GM18498 (cell line): ENCODE measurements at regions not wholly inside any gene's neighbourhood (a gene's known extent, or its start where the extent isn't known, plus 50 kb on each side); places are given as distances from the start of the nearest gene placed in this dataset.

ENCODE experiments used
- ATAC-seq: cut with Tn5 transposase; IDR thresholded peaks from one replicate; pipeline ENCODE4 v1.9.1; 2021; ENCODE audit warnings: mild to moderate bottlenecking, moderate library complexity; ENCODE audit not compliant: unreplicated experiment

GRCh38 chr1:98088381-98088780 lies 167.5 kb upstream of the DPYD start:
- no peak for ATAC-seq

GRCh38 chr1:98086796-98087441 lies 166.1 kb upstream of the DPYD start:
- no peak for ATAC-seq

- no peak for ATAC-seq
Observed at GRCh38 chr1:98086156-98086555, 165.3 kb upstream of the DPYD start.

GRCh38 chr1:98084188-98084587 lies 163.4 kb upstream of the DPYD start:
- ATAC-seq = no peak

GRCh38 chr1:98081944-98082343 lies 161.1 kb upstream of the DPYD start:
- ATAC-seq = no peak

- ATAC-seq = no peak
Observed at GRCh38 chr1:98078596-98078995, 157.8 kb upstream of the DPYD start.

- no peak for ATAC-seq
Observed at GRCh38 chr1:98077691-98078090, 156.9 kb upstream of the DPYD start.

GRCh38 chr1:98075626-98076025 lies 154.8 kb upstream of the DPYD start:
- no peak for ATAC-seq

- no peak for ATAC-seq
Observed at GRCh38 chr1:98073823-98074222, 153.0 kb upstream of the DPYD start.

- ATAC-seq = no peak
Observed at GRCh38 chr1:98073106-98073505, 152.3 kb upstream of the DPYD start.

- no peak for ATAC-seq
Observed at GRCh38 chr1:98072047-98072446, 151.2 kb upstream of the DPYD start.

- ATAC-seq = no peak
Observed at GRCh38 chr1:98068016-98068415, 147.2 kb upstream of the DPYD start.

- ATAC-seq = no peak
Observed at GRCh38 chr1:98066911-98067310, 146.1 kb upstream of the DPYD start.

- ATAC-seq = no peak
Observed at GRCh38 chr1:98059620-98060019, 138.8 kb upstream of the DPYD start.

GRCh38 chr1:98058676-98059075 lies 137.8 kb upstream of the DPYD start:
- ATAC-seq = no peak

- ATAC-seq = no peak
Observed at GRCh38 chr1:98057236-98057910, 136.5 kb upstream of the DPYD start.

GRCh38 chr1:98056781-98057180 lies 135.9 kb upstream of the DPYD start:
- no peak for ATAC-seq

- no peak for ATAC-seq
Observed at GRCh38 chr1:98055457-98055856, 134.6 kb upstream of the DPYD start.

GRCh38 chr1:98054786-98055185 lies 134.0 kb upstream of the DPYD start:
- no peak for ATAC-seq

GRCh38 chr1:98054367-98054701 lies 133.5 kb upstream of the DPYD start:
- no peak for ATAC-seq

- peak; percentile 97 for ATAC-seq
Observed at GRCh38 chr1:98053471-98054366, 132.9 kb upstream of the DPYD start.
